SK-N-SH treated with all-trans-retinoic acid at 6 μM for 48 hours (cell line): ENCODE measurements at regions not wholly inside any gene's neighbourhood (a gene's known extent, or its start where the extent isn't known, plus 50 kb on each side); places are given as distances from the start of the nearest gene placed in this dataset.

Source experiments
- ISL1 ChIP-seq: fragments of 250-450 bp; sonication (Bioruptor Pico); IDR thresholded peaks from 2 replicates; pipeline ENCODE4 v2.1.2; 2022; ENCODE audit warnings: mild to moderate bottlenecking, moderate library complexity
- ZNF565 ChIP-seq: fragments of 450-650 bp; formaldehyde crosslinking; conservative IDR thresholded peaks from 2 replicates; pipeline ENCODE4 v1.5.0; 2020; ENCODE audit warnings: low read depth, mild to moderate bottlenecking, moderate library complexity

DNA sequence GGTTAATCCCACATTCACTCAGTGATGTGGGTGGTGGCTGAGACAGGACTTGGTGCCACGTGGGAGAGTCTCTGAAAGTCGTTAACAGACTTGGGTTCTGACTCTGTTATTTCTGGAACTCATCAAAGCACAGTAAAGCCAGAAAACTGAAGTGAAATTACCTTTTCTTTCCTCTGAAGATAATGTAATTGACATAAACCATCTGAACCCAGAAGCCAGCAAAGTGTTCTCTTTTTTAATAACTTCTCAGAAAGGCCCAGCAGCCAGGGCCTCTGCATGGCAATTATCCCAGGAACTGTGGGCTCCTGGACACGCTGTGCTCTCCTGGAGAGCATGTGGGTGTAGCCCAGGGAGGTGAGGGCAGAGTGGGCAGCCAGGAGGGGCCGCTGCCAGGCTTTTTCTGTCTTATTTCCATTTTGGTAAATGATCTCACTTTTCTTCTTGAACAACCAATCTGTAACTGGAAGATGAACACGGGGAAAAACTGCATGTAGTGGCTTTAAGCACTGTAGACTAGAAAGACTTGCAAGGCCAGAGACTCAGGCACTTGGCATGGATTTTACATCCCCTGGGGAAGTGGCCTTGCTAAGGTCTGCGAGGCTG is 444.1 kb upstream of the TMEM132C start:
- TF ChIP-seq ZNF565 (CRISPR knock-in tag) (no peak), ISL1 (CRISPR knock-in tag) (peak; percentile 46)
